ENCODE measurements at regions not wholly inside any gene's neighbourhood (a gene's known extent, or its start where the extent isn't known, plus 50 kb on each side); places are given as distances from the start of the nearest gene placed in this dataset.
A peak's percentile ranks its signal among the peaks of the same experiment; 100 is the strongest.
"Not testable (repeated sequence)": the region's sequence is repeated elsewhere in the genome, so short reads cannot be mapped to it uniquely, and the experiment has no call there.

GRCh38 chr4:164536814-164537213, 217.1 kb upstream of the SMIM31 start:
- DNase-seq (ENCODE audit: extremely low read depth, low read depth): peak; percentile 1

GRCh38 chr4:164538097-164538496, 215.8 kb upstream of the SMIM31 start:
- DNase-seq (ENCODE audit: extremely low read depth, low read depth): no peak

- DNase-seq (ENCODE audit: extremely low read depth, low read depth): no peak
Measured at GRCh38 chr4:164540987-164541386, 212.9 kb upstream of the SMIM31 start.

- DNase-seq (ENCODE audit: extremely low read depth, low read depth): no peak
Measured at GRCh38 chr4:164542431-164542830, 211.5 kb upstream of the SMIM31 start.

GRCh38 chr4:164550989-164551712, 202.8 kb upstream of the SMIM31 start:
- no peak for DNase-seq (ENCODE audit: extremely low read depth, low read depth)

GRCh38 chr4:164551713-164552040, 202.3 kb upstream of the SMIM31 start:
- DNase-seq (ENCODE audit: extremely low read depth, low read depth): no peak

GRCh38 chr4:164571593-164572390, 182.1 kb upstream of the SMIM31 start:
- no peak for DNase-seq (ENCODE audit: extremely low read depth, low read depth)

- no peak for DNase-seq (ENCODE audit: extremely low read depth, low read depth)
Measured at GRCh38 chr4:164572877-164573279, 181.1 kb upstream of the SMIM31 start.

GRCh38 chr4:164575861-164576260, 178.1 kb upstream of the SMIM31 start:
- DNase-seq (ENCODE audit: extremely low read depth, low read depth): no peak

- no peak for DNase-seq (ENCODE audit: extremely low read depth, low read depth)
Measured at GRCh38 chr4:164579270-164579942, 174.5 kb upstream of the SMIM31 start.

- DNase-seq (ENCODE audit: extremely low read depth, low read depth): no peak
Measured at GRCh38 chr4:164591666-164592065, 162.3 kb upstream of the SMIM31 start.

GRCh38 chr4:164595751-164596150, 158.2 kb upstream of the SMIM31 start:
- no peak for DNase-seq (ENCODE audit: extremely low read depth, low read depth)

- DNase-seq (ENCODE audit: extremely low read depth, low read depth): no peak
Measured at GRCh38 chr4:164596318-164596878, 157.5 kb upstream of the SMIM31 start.

GRCh38 chr4:164596927-164597326, 157.0 kb upstream of the SMIM31 start:
- DNase-seq (ENCODE audit: extremely low read depth, low read depth): no peak

- DNase-seq (ENCODE audit: extremely low read depth, low read depth): no peak
Measured at GRCh38 chr4:164601653-164602052, 152.3 kb upstream of the SMIM31 start.

- DNase-seq (ENCODE audit: extremely low read depth, low read depth): not testable (repeated sequence)
Measured at GRCh38 chr4:164605791-164606190, 148.1 kb upstream of the SMIM31 start.

GRCh38 chr4:164606478-164606877, 147.5 kb upstream of the SMIM31 start:
- DNase-seq (ENCODE audit: extremely low read depth, low read depth): no peak

GRCh38 chr4:164613256-164613655, 140.7 kb upstream of the SMIM31 start:
- DNase-seq (ENCODE audit: extremely low read depth, low read depth): no peak

GRCh38 chr4:164613792-164614191, 140.1 kb upstream of the SMIM31 start:
- no peak for DNase-seq (ENCODE audit: extremely low read depth, low read depth)

GRCh38 chr4:164614329-164614728, 139.6 kb upstream of the SMIM31 start:
- no peak for DNase-seq (ENCODE audit: extremely low read depth, low read depth)

- no peak for DNase-seq (ENCODE audit: extremely low read depth, low read depth)
Measured at GRCh38 chr4:164614999-164615398, 138.9 kb upstream of the SMIM31 start.

All from NCI-H460 (cell line).